ENCODE measurements at regions not wholly inside any gene's neighbourhood (a gene's known extent, or its start where the extent isn't known, plus 50 kb on each side); places are given as distances from the start of the nearest gene placed in this dataset.
"Not testable (repeated sequence)": the region's sequence is repeated elsewhere in the genome, so short reads cannot be mapped to it uniquely, and the experiment has no call there.

DNA sequence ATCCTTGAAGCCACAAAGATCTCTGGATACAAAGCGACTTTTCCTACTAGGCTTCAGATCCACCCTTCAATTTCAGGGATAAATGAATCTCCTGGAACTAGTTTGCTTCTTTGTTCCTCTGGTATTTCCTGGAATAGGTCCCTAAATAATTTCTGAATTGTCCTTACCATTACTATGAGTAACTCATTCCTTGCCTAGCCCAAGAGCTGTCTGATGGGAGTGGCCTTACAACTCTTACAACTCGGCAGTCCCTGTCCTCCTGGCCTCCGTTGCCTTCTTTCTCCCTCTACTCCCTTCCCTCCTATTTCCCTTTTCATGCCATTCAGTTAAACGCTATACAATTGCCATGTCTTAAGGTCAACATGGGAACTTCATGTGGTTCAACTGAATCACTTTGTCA lies 98.2 kb upstream of the FHL2 start:
- DNase-seq (ENCODE audit: low read depth, low spot score) = no peak

DNA sequence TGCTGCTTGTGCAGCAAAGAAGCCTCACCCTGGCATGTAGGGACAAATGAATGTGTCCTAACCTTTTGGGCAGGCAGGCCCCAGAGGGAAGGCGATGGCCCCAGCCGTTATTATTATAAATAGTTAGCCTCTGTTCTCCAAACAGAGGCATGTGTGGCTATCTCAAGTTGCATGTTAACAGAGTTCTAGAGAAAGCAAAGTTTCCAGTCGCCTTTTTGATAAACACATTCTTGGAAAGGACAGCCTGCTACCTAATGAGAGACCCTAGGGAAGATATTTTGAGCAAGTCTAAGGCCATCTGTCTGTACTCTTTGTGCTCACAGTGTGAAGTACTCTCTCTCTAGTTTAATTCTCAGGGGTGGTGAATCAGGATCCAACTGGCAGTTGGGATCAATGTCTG lies 97.4 kb upstream of the FHL2 start:
- no peak for DNase-seq (ENCODE audit: low read depth, low spot score)

DNA sequence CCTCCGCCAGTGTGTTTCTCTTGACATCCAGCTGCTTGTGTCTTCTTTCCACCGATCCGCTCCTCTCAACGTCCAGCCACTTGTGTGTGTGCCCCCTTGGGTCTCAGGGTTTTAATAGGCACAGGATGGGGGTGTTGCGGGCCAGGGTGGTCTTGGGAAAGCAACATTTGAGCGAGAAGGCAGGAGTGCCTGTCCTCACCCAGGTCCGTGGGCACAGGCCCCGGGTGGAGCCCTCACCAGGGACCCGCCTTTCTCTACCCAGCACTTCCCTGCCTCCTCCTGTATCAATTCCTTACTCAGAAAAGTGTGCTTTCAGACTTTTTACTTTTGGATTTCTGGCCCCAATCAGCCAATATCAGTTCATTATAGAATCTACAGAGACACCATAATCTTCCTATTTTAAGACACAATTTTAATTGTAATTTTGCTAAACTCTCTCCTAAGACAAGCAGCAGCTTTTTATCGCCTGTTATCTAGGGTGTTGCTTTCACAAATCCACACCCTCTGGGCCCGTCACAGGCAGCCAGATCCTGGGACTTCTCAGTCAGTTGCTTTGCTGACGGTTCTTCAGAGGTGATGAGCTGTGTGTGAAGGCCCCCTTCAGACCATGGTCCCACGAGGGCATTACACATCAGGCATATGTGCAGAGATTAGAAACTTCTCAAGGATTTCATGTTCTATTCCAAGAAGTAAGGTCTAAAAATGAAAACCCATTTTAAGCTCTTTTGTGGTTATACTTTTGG lies 96.0 kb upstream of the FHL2 start:
- DNase-seq (ENCODE audit: low read depth, low spot score) = no peak

DNA sequence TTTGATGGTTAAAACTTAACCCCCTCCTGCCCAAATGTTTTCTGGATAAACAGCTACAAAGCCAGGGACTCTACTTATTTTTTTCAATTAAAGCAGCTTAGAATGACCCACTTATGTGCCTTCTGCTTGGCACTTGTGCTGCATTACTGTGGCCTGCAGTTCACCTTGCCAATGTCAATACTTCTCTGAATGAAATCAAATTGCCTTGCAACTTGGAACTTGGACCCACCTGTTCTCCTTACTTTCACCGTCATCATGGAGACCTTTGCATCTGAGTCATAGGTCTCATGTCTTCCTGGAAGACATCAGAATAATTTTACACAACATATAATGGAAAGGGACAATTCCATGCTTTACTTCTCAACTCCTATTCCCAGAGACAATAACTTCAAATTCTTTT lies 92.1 kb upstream of the FHL2 start:
- no peak for DNase-seq (ENCODE audit: low read depth, low spot score)

DNA sequence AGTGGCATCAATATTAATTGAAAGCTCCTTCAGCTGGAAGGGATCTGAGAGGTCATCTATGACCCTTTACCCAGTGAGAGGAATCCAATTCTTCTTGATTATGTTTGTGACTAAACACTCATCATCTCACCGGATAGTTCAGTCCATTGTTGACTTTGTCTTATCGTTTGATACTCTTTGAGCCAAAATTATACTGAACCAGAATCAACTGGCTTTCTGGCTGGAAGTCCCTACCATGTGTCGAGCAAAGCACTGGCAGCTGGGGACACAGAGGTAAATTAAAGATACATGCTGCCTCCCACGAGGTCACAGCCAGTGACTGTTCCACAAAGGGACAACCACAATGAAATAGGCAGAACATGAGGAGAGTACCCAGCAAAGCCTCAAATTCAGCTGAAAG lies 91.4 kb upstream of the FHL2 start:
- no peak for DNase-seq (ENCODE audit: low read depth, low spot score)

DNA sequence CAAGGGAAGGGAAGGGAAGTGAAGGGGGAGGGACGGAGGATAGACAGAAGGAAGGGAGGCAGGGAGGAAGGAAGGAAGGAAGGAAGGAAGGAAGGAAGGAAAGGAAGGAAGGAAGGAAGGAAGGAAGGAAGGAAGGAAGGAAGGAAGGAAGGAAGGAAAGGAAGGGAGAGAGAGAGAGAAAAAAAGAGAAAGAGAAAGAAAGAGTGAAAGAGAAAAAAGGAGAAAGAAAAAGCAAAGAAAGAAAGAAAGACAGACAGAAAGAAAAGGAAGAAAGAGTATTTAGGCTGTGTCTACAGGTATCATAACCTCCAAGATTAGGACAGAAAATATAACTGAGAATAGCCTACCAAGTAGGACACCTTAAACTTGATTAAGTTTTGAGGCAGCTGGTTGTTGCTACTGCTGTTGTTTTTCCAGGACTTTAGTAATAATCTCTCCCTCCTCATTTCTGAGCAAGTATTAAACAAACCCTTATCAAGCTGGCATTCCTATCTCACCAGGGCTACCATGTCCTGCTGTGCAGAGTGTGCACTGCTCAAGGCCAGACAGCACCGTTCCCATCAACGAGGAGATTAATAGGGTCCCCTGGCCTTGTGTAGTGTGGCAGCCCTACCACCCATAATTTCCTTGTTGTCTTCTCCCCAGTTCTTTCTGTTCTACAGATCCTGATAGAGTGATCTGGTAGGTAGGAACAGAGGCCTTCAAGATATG lies 90.5 kb upstream of the FHL2 start:
- no peak for DNase-seq (ENCODE audit: low read depth, low spot score)

DNA sequence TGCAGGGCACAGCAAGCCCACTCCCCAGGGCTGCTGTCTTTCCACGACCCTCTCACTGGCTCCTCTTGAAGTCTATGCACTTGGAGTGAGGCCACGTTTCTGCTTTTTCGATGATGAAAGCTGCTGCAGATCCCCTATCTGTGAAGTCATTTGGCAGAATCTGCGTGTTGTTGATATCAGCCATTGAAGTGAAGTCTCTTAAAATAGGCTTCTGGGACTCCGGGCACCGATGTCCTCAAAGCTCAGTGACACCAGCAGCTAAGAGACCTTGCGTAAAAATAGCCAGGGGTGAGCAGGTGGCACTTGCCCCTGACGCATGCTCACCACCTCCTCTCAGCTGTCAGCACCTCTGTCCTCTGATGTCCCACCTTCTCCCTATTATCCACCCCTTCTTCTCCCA lies 89.4 kb upstream of the FHL2 start:
- no peak for DNase-seq (ENCODE audit: low read depth, low spot score)

DNA sequence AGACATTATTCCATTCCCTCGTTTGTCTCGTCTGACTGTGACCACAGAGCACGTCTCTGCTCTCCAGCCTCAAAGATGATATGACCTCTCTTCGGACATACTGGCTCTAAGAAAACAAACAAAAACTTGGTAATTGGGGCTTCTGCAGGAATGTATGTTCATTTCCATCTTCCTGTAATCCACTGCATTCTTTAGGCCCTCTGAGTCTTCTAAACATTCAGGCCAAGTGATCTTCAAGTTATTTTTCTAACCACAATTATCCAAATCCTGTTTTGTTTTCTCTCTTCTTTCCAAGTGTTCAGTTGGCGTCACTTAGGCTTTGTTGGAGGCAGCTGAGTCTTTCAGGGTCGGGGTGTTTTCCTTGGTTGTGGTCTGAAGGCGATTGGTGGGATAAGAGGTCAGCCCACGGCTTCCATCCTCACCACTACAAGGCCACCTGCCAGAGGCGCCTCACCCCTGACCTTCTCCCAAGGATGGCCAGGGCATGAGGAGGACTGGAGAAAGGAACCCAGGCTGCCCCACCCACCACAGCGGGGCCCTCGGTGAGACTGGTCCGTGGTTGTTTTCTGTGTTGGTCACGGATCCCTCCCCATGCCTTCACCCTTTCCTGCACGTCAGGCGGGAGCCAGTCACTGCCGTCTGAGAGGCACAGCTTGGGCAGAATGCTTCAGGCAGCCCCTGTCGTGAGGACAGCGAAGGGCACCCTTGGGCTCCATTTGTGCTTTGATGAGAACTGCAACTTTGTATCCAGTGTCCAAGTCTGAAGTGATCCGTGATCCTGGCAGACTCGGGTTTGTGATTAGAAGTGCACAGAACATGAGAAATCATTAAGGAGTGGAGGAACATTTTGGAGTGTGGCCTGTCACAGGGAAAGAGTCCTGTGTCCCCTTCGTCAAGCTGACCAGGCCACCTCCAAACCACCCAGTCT lies 88.6 kb upstream of the FHL2 start:
- DNase-seq (ENCODE audit: low read depth, low spot score) = peak; percentile 84

DNA sequence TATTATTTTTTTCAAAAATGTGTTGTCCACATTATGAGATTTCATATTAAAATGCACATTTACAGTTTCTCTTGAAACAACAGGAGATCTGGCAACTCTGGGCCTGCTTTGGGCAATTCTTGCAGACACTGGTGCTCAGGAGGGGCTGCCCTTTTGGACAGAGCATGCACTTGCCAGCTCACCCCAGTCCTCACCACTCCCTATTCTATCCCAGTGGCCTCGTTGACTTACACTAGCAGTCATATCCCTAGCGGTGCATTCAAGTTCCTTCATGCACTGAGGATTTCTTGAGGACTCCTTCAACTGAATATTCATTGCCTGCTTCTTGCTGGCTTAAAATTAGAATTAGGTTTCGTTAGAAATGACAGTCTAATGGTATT lies 87.9 kb upstream of the FHL2 start:
- DNase-seq (ENCODE audit: low read depth, low spot score) = no peak

DNA sequence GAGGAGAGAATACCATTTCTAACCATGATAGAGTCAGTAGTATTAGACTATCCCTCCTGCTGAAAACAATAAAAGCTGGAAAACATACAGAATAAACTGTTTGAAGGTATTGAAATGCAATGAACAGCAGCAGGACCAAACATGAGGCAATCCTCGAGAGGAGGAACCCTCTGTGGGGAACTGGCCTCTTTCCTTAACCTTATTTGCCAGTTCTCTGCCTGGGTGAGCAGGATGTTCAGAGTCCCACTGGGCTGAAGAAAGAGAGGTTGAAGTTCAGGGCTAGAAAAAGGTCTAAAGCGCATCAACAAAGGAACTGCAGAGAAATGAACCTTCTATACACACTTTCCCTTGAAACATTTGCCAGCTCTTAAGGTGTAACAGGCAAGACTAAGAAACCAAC lies 79.8 kb upstream of the FHL2 start:
- DNase-seq (ENCODE audit: low read depth, low spot score) = no peak

DNA sequence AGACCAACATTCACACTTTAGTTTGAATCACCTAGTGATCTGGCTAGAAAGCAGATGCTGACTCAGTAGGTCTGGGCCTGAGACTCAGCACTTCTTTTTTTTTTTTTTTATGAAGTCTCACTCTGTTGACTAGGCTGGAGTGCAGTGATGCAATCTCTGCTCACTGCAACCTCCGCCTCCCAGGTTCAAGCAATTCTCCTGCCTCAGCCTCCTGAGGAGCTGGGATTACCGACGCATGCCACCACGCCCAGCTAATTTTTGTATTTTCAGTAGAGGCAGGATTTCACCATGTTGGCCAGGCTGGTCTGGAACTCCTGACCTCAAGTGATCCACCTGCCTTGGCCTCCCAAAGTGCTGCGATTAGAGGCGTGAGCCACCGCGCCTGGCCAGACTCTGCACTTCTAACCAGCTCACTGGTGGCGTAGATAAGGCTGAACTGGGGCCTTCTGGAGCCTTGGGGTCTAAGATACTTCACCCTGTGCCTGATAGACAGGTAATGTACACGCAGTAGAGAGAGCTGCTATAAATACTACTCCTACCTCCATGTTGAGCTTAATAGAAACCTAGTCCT lies 78.3 kb upstream of the FHL2 start:
- not testable (repeated sequence) for DNase-seq (ENCODE audit: low read depth, low spot score)

DNA sequence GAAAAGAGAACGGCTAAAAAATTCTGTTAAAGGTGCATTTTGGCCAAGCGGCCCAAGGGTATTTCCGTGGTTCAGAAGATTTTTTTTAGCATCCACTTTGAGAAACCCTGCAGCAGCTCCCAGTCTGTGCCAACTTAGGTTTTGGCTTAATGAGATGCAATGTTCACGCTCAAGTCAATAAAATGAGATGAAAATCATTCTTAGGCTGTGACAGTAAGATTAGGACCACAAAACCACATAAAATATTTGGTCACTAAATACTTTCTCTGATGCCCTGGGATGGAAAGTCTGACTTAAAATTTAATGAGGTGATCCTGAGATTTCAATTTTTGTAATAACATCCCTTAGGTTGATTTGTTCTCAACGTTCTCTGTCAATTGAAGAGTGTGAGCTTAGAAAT lies 74.2 kb upstream of the FHL2 start:
- no peak for DNase-seq (ENCODE audit: low read depth, low spot score)

DNA sequence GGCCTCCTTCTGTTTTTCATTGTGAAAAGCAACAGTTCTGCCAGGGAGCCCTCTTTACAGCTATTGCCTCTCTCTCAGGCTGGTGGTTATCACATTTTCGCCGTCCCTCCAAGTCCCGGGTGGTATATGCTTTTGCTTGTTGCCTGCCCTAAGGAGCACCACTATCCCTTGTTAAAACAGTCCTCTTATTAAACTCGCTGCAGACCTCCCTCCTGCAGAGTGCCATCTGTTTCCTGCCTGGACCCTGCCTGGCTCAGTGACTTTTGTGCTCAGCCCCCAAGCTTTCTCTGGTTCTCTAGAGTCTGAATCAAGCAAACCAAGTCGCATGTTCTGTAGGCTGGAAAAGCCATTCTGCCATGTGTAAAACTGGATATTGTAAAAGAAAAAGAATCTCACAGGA lies 72.1 kb upstream of the FHL2 start:
- DNase-seq (ENCODE audit: low read depth, low spot score) = no peak

DNA sequence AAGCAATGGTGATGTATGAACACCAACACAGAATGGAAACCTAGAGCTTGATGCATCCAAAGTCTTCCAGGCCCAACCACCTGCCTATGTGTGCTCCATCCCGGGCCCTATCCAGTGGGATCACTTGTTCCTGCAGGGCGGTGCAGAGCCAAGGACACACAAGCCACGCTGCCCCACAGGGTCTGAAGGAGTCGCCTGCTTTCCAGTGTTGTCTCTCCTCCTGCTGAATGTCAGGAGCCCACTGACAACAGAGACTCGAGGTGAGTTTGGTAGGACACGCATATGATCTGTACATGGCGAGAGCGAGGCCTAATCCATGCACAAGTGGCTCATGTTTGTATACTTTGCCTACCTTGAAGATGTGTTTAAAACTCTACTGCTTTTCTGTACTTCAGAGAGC lies 70.9 kb upstream of the FHL2 start:
- no peak for DNase-seq (ENCODE audit: low read depth, low spot score)

DNA sequence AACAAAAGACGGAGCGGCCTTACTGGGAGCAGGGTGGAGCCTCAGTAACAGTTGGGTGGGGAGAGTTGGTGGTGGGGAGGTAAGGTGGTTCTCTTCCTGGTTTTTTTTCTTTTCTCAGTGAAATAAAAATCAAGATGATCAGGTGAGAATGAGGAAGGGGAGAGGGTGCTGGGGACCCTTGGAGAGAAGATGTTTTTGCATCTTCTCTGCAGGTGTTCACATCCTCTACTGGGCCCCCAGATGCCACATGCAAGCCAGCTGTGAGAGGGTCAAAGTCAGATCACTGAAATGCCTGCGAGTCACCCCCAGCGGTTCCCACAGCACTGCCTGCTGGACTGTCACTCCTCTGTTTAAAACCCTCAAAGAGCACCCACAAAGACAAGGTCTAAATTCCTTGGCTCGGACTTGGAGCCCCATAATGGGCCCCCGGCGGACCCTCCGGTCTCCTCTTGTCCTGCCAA lies 69.8 kb upstream of the FHL2 start:
- DNase-seq (ENCODE audit: low read depth, low spot score) = no peak

DNA sequence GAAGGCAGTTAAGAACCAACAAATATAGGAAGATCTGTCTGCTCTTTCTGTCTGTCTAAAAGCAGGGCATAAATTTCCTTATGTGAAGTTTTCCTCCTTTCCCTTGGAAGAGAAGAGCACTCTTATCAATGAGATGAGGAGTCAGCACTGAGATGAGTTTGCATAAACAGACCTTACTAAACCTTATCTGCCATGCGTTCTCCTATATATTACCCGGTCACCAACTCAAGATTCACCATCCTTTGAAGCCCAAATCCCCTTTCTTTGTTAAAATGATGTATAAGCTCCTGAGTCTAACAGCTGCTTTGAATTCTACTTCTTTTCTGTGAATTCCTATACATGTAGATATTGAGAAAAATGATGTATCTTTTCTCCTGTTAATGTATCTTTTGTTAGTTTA lies 65.5 kb upstream of the FHL2 start:
- DNase-seq (ENCODE audit: low read depth, low spot score) = no peak

DNA sequence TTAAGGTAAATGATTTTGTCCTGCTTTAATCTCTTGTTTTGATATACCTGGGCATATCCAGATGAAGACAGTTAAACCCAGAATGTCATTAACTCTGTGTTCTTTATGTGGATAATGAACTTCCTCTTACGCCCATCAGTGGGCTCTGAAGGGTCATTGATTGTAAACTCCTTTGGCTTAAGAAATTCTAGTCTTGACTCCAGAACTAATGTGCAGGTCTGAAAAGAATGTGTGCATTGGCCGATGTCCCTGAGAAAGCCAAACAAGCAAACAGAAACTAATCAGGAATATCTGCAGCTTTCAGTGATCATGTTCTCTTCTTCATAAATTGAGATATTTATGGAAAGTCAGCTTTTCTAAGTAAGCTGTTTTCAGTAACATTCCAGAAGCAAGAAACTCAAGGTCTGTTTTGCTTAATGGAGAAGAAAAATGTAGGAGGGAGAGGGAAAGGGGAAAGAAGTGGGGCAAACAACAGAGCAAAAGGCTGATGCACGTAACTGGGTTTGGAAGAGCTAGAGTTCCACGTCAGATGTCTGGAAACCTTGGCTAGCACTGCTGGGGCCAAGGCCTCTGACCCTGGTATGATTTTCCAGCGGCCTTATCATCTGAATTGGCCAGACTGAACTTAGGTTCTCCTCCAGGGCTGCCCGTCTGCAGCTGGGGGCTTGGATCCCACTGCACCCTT lies 61.3 kb upstream of the FHL2 start:
- no peak for DNase-seq (ENCODE audit: low read depth, low spot score)

DNA sequence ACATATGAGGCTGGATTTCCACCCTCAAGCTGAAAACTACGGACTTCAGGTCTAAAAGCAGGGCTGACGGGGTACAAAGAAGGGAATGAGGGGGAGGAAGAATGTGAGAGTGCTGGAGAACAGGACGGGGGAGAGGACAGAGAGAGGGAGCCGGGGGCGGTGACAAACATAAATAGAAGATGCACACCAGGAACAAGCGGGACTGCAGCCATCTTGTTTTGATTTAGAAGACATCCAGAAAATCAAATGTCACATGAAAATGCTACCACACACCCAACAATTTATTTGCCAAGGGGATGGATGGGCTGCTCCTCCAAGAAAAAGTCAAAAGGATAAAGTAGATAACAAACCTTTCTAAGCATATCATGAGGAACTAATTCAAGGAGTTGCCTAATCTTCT lies 59.2 kb upstream of the FHL2 start:
- DNase-seq (ENCODE audit: low read depth, low spot score) = no peak

DNA sequence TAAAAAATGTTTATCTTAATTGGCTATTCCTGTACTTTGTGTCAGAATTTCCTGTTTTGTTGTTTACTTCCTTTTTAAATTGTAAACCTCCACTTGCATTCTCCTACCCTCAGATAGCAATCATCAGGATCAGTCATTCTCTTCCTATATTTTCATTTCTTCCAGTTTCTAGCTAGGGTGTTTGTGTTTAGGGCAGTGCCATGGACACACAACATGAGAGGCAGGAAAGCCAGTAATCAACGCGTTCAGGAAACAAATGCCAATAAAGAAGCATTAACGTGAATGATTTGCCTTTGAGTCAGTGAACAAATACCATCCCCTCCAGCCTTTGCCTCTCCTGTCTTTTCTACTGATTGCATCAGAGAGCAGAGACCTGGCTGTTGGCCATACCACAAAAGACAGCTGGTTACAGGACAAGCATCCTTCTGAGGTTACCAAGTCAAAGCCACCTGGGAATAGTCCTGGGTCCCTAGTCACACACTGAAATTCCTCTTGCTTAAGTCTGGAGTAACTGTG lies 56.7 kb upstream of the FHL2 start:
- DNase-seq (ENCODE audit: low read depth, low spot score) = peak; percentile 88

DNA sequence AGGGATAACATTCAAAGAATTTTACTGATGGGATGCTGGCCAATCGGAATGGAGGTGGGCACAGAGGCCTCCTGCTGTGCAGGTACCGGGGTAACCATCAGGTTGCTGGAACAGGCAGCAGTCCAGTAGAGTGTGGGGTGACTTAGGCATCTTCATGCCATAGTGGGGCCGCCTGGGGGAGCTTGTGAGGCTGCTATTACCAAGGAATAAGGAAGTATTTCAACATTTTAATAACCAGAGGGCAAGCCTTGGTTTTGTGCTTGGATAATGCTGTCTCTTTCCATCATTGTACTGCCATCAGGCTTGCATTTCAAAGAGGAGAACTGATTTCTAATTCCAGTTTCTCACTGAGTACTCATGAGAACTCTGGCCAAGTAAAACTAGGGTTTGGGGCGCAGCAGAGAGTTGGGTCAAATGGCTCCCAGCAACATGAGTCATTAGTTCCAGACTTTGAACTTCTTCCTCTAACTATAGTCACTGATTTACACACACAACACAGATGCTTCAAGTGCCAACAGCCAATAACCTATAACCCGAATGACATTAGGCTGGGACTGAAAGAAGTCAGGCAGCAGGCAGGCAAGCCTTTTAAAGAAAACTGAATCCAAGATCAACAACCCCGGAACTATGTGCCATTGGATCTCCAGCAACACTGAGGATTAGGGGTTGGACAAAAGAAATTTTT lies 56.1 kb upstream of the FHL2 start:
- peak; percentile 67 for DNase-seq (ENCODE audit: low read depth, low spot score)

Measured in smooth muscle cell of the brain vasculature (primary cell).